ENCODE measurements at regions not wholly inside any gene's neighbourhood (a gene's known extent, or its start where the extent isn't known, plus 50 kb on each side); places are given as distances from the start of the nearest gene placed in this dataset.

GRCh38 chr3:70387889-70388288 lies 75.5 kb upstream of the MDFIC2 start:
- Mint-ChIP-seq H3K27me3 (peaks cover 14% of the 10 kb centered on the region), H3K4me3 (no peak overlapping the region), H3K9me3 (no peaks in the 10 kb centered on the region), H3K36me3 (ENCODE audit: low read depth) (no peaks in the 10 kb centered on the region), H3K4me1 (ENCODE audit: low read depth) (no peaks in the 10 kb centered on the region), H3K27ac (no peak overlapping the region)

GRCh38 chr3:70386846-70387245 lies 74.4 kb upstream of the MDFIC2 start:
- no peak overlapping the region for H3K27ac Mint-ChIP-seq
- peaks cover 11% of the 10 kb centered on the region for H3K27me3 Mint-ChIP-seq
- H3K4me1 Mint-ChIP-seq (ENCODE audit: low read depth): no peaks in the 10 kb centered on the region
- H3K4me3 Mint-ChIP-seq: no peak overlapping the region
- no peaks in the 10 kb centered on the region for H3K9me3 Mint-ChIP-seq
- H3K36me3 Mint-ChIP-seq (ENCODE audit: low read depth): no peaks in the 10 kb centered on the region

DNA sequence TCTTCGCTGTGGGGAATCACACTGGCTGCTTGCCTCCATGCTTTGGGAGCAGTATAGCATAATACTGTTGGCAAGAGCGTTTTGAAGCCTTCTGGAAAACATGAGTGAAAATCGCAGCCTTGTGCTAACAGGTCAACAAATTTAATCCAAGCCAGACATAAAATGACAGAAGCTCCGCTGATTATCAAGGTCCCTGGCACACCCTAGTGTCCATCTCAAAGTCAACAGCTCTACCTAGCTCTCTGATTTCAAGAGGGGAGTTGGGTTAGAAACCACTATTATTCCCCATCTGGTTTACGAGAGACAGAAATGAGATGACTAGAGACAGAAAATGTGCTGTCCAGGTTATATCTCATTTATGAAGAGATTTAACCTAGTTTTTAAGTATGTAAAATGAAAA lies 73.6 kb upstream of the MDFIC2 start:
- no peaks in the 10 kb centered on the region for H3K9me3 Mint-ChIP-seq
- no peaks in the 10 kb centered on the region for H3K36me3 Mint-ChIP-seq (ENCODE audit: low read depth)
- H3K4me3 Mint-ChIP-seq: no peak overlapping the region
- H3K27me3 Mint-ChIP-seq: peaks cover 17% of the 10 kb centered on the region
- no peak overlapping the region for H3K27ac Mint-ChIP-seq
- no peaks in the 10 kb centered on the region for H3K4me1 Mint-ChIP-seq (ENCODE audit: low read depth)

GRCh38 chr3:70383360-70383831 lies 71.0 kb upstream of the MDFIC2 start:
- Mint-ChIP-seq H3K36me3 (ENCODE audit: low read depth) (no peaks in the 10 kb centered on the region), H3K9me3 (no peaks in the 10 kb centered on the region), H3K4me1 (ENCODE audit: low read depth) (no peaks in the 10 kb centered on the region), H3K4me3 (no peak overlapping the region), H3K27ac (no peak overlapping the region), H3K27me3 (peaks cover 14% of the 10 kb centered on the region)

- no peak overlapping the region for H3K4me3 Mint-ChIP-seq
- no peaks in the 10 kb centered on the region for H3K36me3 Mint-ChIP-seq (ENCODE audit: low read depth)
- peaks cover 7% of the 10 kb centered on the region for H3K27me3 Mint-ChIP-seq
- H3K9me3 Mint-ChIP-seq: peaks cover 12% of the 10 kb centered on the region
- H3K4me1 Mint-ChIP-seq (ENCODE audit: low read depth): no peaks in the 10 kb centered on the region
- H3K27ac Mint-ChIP-seq: no peak overlapping the region
Measured at GRCh38 chr3:70374179-70374578, 61.7 kb upstream of the MDFIC2 start.

Data from stimulated activated naive CD8-positive, alpha-beta T cell treated with anti-CD3 and anti-CD28 coated beads, Interleukin-15, Interleukin-2, amounts not matched to agents 100 ng/mL and 50 ng/mL, for 24 hours (primary cell).